GM23248 (cell line): ENCODE measurements at regions not wholly inside any gene's neighbourhood (a gene's known extent, or its start where the extent isn't known, plus 50 kb on each side); places are given as distances from the start of the nearest gene placed in this dataset.

Source experiments
- DNase-seq: peaks from one replicate; pipeline ENCODE4 v3.0.0-alpha.2; 2015
- H2AFZ ChIP-seq: fragments of 200-600 bp; sonication (generic); 2 replicates; pipeline ENCODE4 v1.6.1; 2016; ENCODE audit warnings: antibody characterized with exemption
- H3F3A ChIP-seq: fragments of 200-600 bp; sonication (generic); 2 replicates; pipeline ENCODE4 v1.6.1; 2016; ENCODE audit warnings: mild to moderate bottlenecking, antibody characterized with exemption, mixed run types; ENCODE audit not compliant: insufficient read depth
- H3K27ac ChIP-seq: fragments of 200-600 bp; sonication (generic); 2 replicates; pipeline ENCODE4 v1.5.1; 2016; ENCODE audit warnings: mild to moderate bottlenecking
- H3K27me3 ChIP-seq: fragments of 200-600 bp; sonication (generic); replicated peaks from 2 replicates; pipeline ENCODE4 v1.6.1; 2016; ENCODE audit warnings: mild to moderate bottlenecking; ENCODE audit not compliant: insufficient read depth
- H3K36me3 ChIP-seq: fragments of 200-600 bp; sonication (generic); 2 replicates; pipeline ENCODE4 v1.6.1; 2016; ENCODE audit warnings: low read depth, mild to moderate bottlenecking
- H3K4me1 ChIP-seq: fragments of 200-600 bp; sonication (generic); 2 replicates; pipeline ENCODE4 v1.6.1; 2016; ENCODE audit warnings: mild to moderate bottlenecking; ENCODE audit not compliant: insufficient read depth
- H3K4me2 ChIP-seq: fragments of 200-600 bp; sonication (generic); one replicate; pipeline ENCODE4 v1.6.1; 2016; ENCODE audit warnings: mild to moderate bottlenecking; ENCODE audit not compliant: unreplicated experiment
- H3K4me3 ChIP-seq: fragments of 200-600 bp; sonication (generic); 2 replicates; pipeline ENCODE4 v1.5.1; 2016; ENCODE audit warnings: mild to moderate bottlenecking
- H3K79me2 ChIP-seq: fragments of 200-600 bp; sonication (generic); 2 replicates; pipeline ENCODE4 v1.6.1; 2016; ENCODE audit warnings: mild to moderate bottlenecking; ENCODE audit not compliant: insufficient read depth
- H3K9ac ChIP-seq: fragments of 200-600 bp; sonication (generic); 2 replicates; pipeline ENCODE4 v1.6.1; 2016; ENCODE audit warnings: mild to moderate bottlenecking
- H3K9me2 ChIP-seq: fragments of 200-600 bp; sonication (generic); 2 replicates; pipeline ENCODE4 v1.6.1; 2016; ENCODE audit warnings: mixed run types, mild to moderate bottlenecking, moderate library complexity; ENCODE audit not compliant: insufficient read depth
- H3K9me3 ChIP-seq: fragments of 200-600 bp; sonication (generic); one replicate; pipeline ENCODE4 v1.6.1; 2017; ENCODE audit warnings: low read depth
- H4K20me1 ChIP-seq: fragments of 200-600 bp; sonication (generic); 2 replicates; pipeline ENCODE4 v1.6.0; 2016; ENCODE audit not compliant: insufficient read depth
- EZH2 ChIP-seq: fragments of 200-600 bp; sonication (generic); IDR thresholded peaks from 2 replicates; pipeline ENCODE4 v1.6.1; 2018; ENCODE audit warnings: antibody characterized with exemption, mild to moderate bottlenecking; ENCODE audit not compliant: insufficient read depth, poor library complexity, severe bottlenecking
- EZH2phosphoT487 ChIP-seq: fragments of 200-600 bp; sonication (generic); IDR thresholded peaks from 2 replicates; pipeline ENCODE4 v1.6.1; 2018; ENCODE audit warnings: antibody characterized with exemption, moderate library complexity, mild to moderate bottlenecking, low read depth; ENCODE audit not compliant: insufficient read depth
- WGBS, 2 experiments: methylation state at CpG; one replicate each; pipeline ENCODE4 v1.1.6; 2015 to 2017; ENCODE audit warnings: low lambda C conversion rate in 2 of 2, low coverage in 1 of 2; ENCODE audit errors: missing lambda C conversion rate in 2 of 2; 5-methylcytosine and 5-hydroxymethylcytosine counted together
- in situ Hi-C: fragments of 300-500 bp; cut with MboI; formaldehyde crosslinking; loops from 2 replicates; pipeline ENCODE4 v1.15.0; 2020

GRCh38 chr20:11591965-11592364, 325.7 kb upstream of the BTBD3 start:
- Histone ChIP-seq H4K20me1 (no peaks in the 10 kb centered on the region), H3K4me1 (no peaks in the 10 kb centered on the region), H3K79me2 (no peaks in the 10 kb centered on the region), H3K9me3 (no peaks in the 10 kb centered on the region), H3F3A (no peaks in the 10 kb centered on the region), H3K4me2 (no peak overlapping the region), H3K27ac (no peak overlapping the region), H3K4me3 (no peak overlapping the region), H3K9me2 (no peaks in the 10 kb centered on the region), H3K27me3 (no peaks in the 10 kb centered on the region), H3K9ac (no peak overlapping the region), H3K36me3 (no peaks in the 10 kb centered on the region), H2AFZ (no peak overlapping the region)
- in situ Hi-C loops: no loop called here
- TF ChIP-seq EZH2 (no peak), EZH2phosphoT487 (no peak)
- no peak for DNase-seq

- H3K4me1 ChIP-seq: no peaks in the 10 kb centered on the region
- TF ChIP-seq EZH2 (no peak), EZH2phosphoT487 (no peak)
- H3F3A ChIP-seq: no peaks in the 10 kb centered on the region
- 37 to 40% methylated on average over 1 of the region's 1 CpG for WGBS, 2 experiments
- no peak for DNase-seq
- no peaks in the 10 kb centered on the region for H3K27me3 ChIP-seq
- H3K9me2 ChIP-seq: no peaks in the 10 kb centered on the region
- no peak overlapping the region for H3K4me2 ChIP-seq
- no peak overlapping the region for H3K4me3 ChIP-seq
- in situ Hi-C loops: no loop called here
- H4K20me1 ChIP-seq: no peaks in the 10 kb centered on the region
- no peak overlapping the region for H3K9ac ChIP-seq
- no peaks in the 10 kb centered on the region for H3K36me3 ChIP-seq
- no peak overlapping the region for H2AFZ ChIP-seq
- H3K79me2 ChIP-seq: no peaks in the 10 kb centered on the region
- H3K9me3 ChIP-seq: no peaks in the 10 kb centered on the region
- no peak overlapping the region for H3K27ac ChIP-seq
These were observed 313.4 kb upstream of the BTBD3 start for GRCh38 chr20:11604339-11604738.

- in situ Hi-C loops: no loop called here
- 57 to 60% methylated on average over 5 of the region's 5 CpGs for WGBS, 2 experiments
These were observed 310.6 kb upstream of the BTBD3 start for GRCh38 chr20:11607047-11607446.

GRCh38 chr20:11608736-11609135, 309.0 kb upstream of the BTBD3 start:
- Histone ChIP-seq H3K79me2 (no peaks in the 10 kb centered on the region), H3K4me1 (no peaks in the 10 kb centered on the region), H3K9ac (no peak overlapping the region), H4K20me1 (no peaks in the 10 kb centered on the region), H3K36me3 (no peaks in the 10 kb centered on the region), H3F3A (no peaks in the 10 kb centered on the region), H3K4me3 (no peak overlapping the region), H3K4me2 (no peak overlapping the region), H3K9me2 (no peaks in the 10 kb centered on the region), H3K9me3 (no peaks in the 10 kb centered on the region), H3K27me3 (no peaks in the 10 kb centered on the region), H3K27ac (no peak overlapping the region), H2AFZ (no peak overlapping the region)
- no peak for TF ChIP-seq EZH2
- in situ Hi-C loops: no loop called here
- WGBS, 2 experiments: 63 to 71% methylated on average over 22 to 23 of the region's 23 CpGs
- no peak for DNase-seq

More at GRCh38 chr20:11607047-11607446, 310.6 kb upstream of the BTBD3 start:
- no peak for TF ChIP-seq EZH2phosphoT487
- no peak for TF ChIP-seq EZH2
- Histone ChIP-seq H4K20me1 (no peaks in the 10 kb centered on the region), H3K36me3 (no peaks in the 10 kb centered on the region), H3K4me2 (no peak overlapping the region), H3K9ac (no peak overlapping the region), H3F3A (no peaks in the 10 kb centered on the region), H2AFZ (no peak overlapping the region), H3K4me3 (no peak overlapping the region), H3K27ac (no peak overlapping the region), H3K9me3 (no peaks in the 10 kb centered on the region), H3K27me3 (no peaks in the 10 kb centered on the region), H3K79me2 (no peaks in the 10 kb centered on the region), H3K9me2 (no peaks in the 10 kb centered on the region), H3K4me1 (no peaks in the 10 kb centered on the region)
- DNase-seq: no peak

GRCh38 chr20:11624704-11625103, 293.0 kb upstream of the BTBD3 start:
- TF ChIP-seq EZH2: no peak
- TF ChIP-seq EZH2phosphoT487: no peak
- H3K9me2 ChIP-seq: no peaks in the 10 kb centered on the region
- H3K4me3 ChIP-seq: no peak overlapping the region
- H3F3A ChIP-seq: no peaks in the 10 kb centered on the region
- H3K9ac ChIP-seq: no peak overlapping the region
- H2AFZ ChIP-seq: no peak overlapping the region
- no peaks in the 10 kb centered on the region for H3K79me2 ChIP-seq
- 27% methylated on average over 3 of the region's 3 CpGs for WGBS, 2 experiments
- no peak overlapping the region for H3K27ac ChIP-seq
- H3K4me1 ChIP-seq: no peaks in the 10 kb centered on the region
- in situ Hi-C loops: no loop called here
- no peaks in the 10 kb centered on the region for H3K36me3 ChIP-seq
- no peaks in the 10 kb centered on the region for H3K27me3 ChIP-seq
- H3K9me3 ChIP-seq: no peaks in the 10 kb centered on the region
- H4K20me1 ChIP-seq: no peaks in the 10 kb centered on the region
- no peak for DNase-seq
- no peak overlapping the region for H3K4me2 ChIP-seq
